Esophagus squamous epithelium (tissue), 4 donors: ENCODE measurements at regions not wholly inside any gene's neighbourhood (a gene's known extent, or its start where the extent isn't known, plus 50 kb on each side); places are given as distances from the start of the nearest gene placed in this dataset.

Experiments used
- CTCF ChIP-seq, 6 experiments: fragments of 450-650 bp in 4 of 6; fragments of 200-600 bp in 2 of 6; sonication (generic) in 2 of 6; IDR thresholded peaks; one replicate each; pipeline ENCODE4 v1.5.1; 2016 to 2019; ENCODE audit warnings: antibody characterized with exemption in 6 of 6, mild to moderate bottlenecking in 4 of 6, moderate library complexity in 4 of 6
- POLR2A ChIP-seq, 4 donors: fragments of 450-650 bp; IDR thresholded peaks; one replicate each; pipeline ENCODE4 v1.6.1; 2017; ENCODE audit warnings: antibody characterized with exemption in 4 of 4, mild to moderate bottlenecking in 4 of 4, moderate library complexity in 3 of 4

GRCh38 chr6:169074526-169074925, 179.1 kb downstream of the THBS2 start:
- TF ChIP-seq CTCF (IDR thresholded peaks at IDR 0.05) (no peak), POLR2A (IDR thresholded peaks at IDR 0.05) (no peak)
